ENCODE measurements at regions not wholly inside any gene's neighbourhood (a gene's known extent, or its start where the extent isn't known, plus 50 kb on each side); places are given as distances from the start of the nearest gene placed in this dataset.

DNA sequence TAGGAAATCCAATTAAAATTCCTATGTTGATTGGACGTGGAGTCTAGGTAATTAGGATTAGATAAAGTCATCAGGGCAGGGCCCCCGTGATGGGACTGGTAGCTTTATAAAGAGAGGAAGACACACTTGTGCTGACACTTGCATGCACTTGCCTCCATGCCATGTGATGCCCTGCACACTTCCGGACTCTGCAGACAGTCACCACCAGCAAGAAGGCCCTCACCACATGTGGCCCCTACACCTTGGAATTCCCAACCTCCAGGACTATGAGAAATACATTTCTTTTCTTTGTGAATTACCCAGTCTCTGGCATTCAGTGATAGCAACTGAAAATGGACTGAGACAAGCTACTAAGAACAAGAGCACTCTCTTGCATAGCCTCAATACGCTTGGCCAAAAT lies 90.6 kb downstream of the CRYGS start:
- no peak overlapping the region for H3K4me3 Mint-ChIP-seq
- H3K27me3 Mint-ChIP-seq (ENCODE audit: low read depth): peaks cover 2% of the 10 kb centered on the region; the same call in 1 of the 2 replicates
- no peaks in the 10 kb centered on the region for H3K79me1 ChIP-seq (ENCODE audit: insufficient read depth, low read depth, low read length, poor library complexity, severe bottlenecking)
- H2BK120ac ChIP-seq (ENCODE audit: low read depth, low read length, poor library complexity, severe bottlenecking): no peak overlapping the region
- no peak overlapping the region for H3K27ac Mint-ChIP-seq
- H3T11ph ChIP-seq (ENCODE audit: low read length): no peak overlapping the region
- no peaks in the 10 kb centered on the region for H3K36me3 Mint-ChIP-seq (ENCODE audit: insufficient read depth in 1 of 3, low read depth in 3 of 3)
- no peak overlapping the region for H2BK20ac ChIP-seq (ENCODE audit: low read depth, low read length, poor library complexity, severe bottlenecking)
- H2BK12ac ChIP-seq (ENCODE audit: insufficient read length, low read depth, low read length): no peak overlapping the region
- no peak overlapping the region for H3K27ac ChIP-seq (ENCODE audit: insufficient read length, low read depth, low read length)
- no peak overlapping the region for H3K9ac ChIP-seq (ENCODE audit: extremely low read depth, insufficient read length, low read length)
- H4K5ac ChIP-seq (ENCODE audit: insufficient read length, low read depth, low read length): no peak overlapping the region
- H3K4me1 Mint-ChIP-seq: peaks cover 6 to 27% of the 10 kb centered on the region in 2 experiments
- H4K20me1 ChIP-seq (ENCODE audit: control insufficient read depth, insufficient read depth, insufficient read length): no peaks in the 10 kb centered on the region
- H3K27me3 ChIP-seq (ENCODE audit: insufficient read depth, low read length): no peaks in the 10 kb centered on the region
- TF ChIP-seq, protein P1, sequence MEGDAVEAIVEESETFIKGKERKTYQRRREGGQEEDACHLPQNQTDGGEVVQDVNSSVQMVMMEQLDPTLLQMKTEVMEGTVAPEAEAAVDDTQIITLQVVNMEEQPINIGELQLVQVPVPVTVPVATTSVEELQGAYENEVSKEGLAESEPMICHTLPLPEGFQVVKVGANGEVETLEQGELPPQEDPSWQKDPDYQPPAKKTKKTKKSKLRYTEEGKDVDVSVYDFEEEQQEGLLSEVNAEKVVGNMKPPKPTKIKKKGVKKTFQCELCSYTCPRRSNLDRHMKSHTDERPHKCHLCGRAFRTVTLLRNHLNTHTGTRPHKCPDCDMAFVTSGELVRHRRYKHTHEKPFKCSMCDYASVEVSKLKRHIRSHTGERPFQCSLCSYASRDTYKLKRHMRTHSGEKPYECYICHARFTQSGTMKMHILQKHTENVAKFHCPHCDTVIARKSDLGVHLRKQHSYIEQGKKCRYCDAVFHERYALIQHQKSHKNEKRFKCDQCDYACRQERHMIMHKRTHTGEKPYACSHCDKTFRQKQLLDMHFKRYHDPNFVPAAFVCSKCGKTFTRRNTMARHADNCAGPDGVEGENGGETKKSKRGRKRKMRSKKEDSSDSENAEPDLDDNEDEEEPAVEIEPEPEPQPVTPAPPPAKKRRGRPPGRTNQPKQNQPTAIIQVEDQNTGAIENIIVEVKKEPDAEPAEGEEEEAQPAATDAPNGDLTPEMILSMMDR (conservative IDR thresholded peaks at IDR 0.05): no peak
- no peak overlapping the region for H2BK15ac ChIP-seq (ENCODE audit: low read depth, low read length)
- no peak overlapping the region for H3K4me2 ChIP-seq (ENCODE audit: insufficient read depth, insufficient read length, low read length)
- H4K8ac ChIP-seq (replicated peaks; ENCODE audit: insufficient read length, low read depth, low read length): no peak overlapping the region
- no peaks in the 10 kb centered on the region for H3K23me2 ChIP-seq (ENCODE audit: insufficient read length, low read depth, low read length, poor library complexity, severe bottlenecking)
- H3K4ac ChIP-seq (ENCODE audit: low read depth, low read length): no peak overlapping the region
- no CpG with 5 or more reads among the region's 4 CpGs for WGBS (ENCODE audit: extremely low coverage, insufficient read length, low lambda C conversion rate)
- no peak overlapping the region for H2AFZ ChIP-seq (ENCODE audit: low read length)
- no peaks in the 10 kb centered on the region; a peak in 1 of 5 replicates for H3K9me3 Mint-ChIP-seq
- H3K14ac ChIP-seq (ENCODE audit: insufficient read depth, low read length): no peak overlapping the region
- no peak overlapping the region for H4K91ac ChIP-seq (ENCODE audit: insufficient read length, low read depth, low read length)
- no peak overlapping the region for H3K23ac ChIP-seq (ENCODE audit: insufficient read length, low read depth, low read length)
- no peaks in the 10 kb centered on the region for H3K9me3 ChIP-seq (ENCODE audit: control insufficient read depth, low read depth, low read length)
- H3K79me2 ChIP-seq (ENCODE audit: insufficient read depth, low read length): no peaks in the 10 kb centered on the region
- no peak overlapping the region for H3K18ac ChIP-seq (ENCODE audit: insufficient read length, low read depth, low read length)
- no peak overlapping the region for H2AK5ac ChIP-seq (ENCODE audit: insufficient read length, low read length)
- no peak overlapping the region for H3K56ac ChIP-seq (ENCODE audit: insufficient read length, low read depth, low read length)
- no peaks in the 10 kb centered on the region for H3K4me1 ChIP-seq (ENCODE audit: insufficient read depth, low read length)
- no peak for DNase-seq
- no peak overlapping the region for H2BK5ac ChIP-seq (ENCODE audit: insufficient read length, low read length)

Data from H9 (cell line).